OCI-LY3 (cell line): ENCODE measurements at regions not wholly inside any gene's neighbourhood (a gene's known extent, or its start where the extent isn't known, plus 50 kb on each side); places are given as distances from the start of the nearest gene placed in this dataset.

Experiments
- CTCF ChIP-seq: fragments of 200-600, 300-600 bp; sonication (generic); IDR thresholded peaks from 2 replicates; pipeline ENCODE4 v1.5.1; 2014; ENCODE audit warnings: antibody characterized with exemption, low read length, low read depth
- EZH2phosphoT487 ChIP-seq: fragments of 200-600 bp; shearing (Covaris generic); IDR thresholded peaks from 2 replicates; pipeline ENCODE4 v1.6.1; 2018; ENCODE audit warnings: antibody characterized with exemption, mixed run types, low read depth

GRCh38 chr3:72584262-72584661 lies 264.0 kb downstream of the SHQ1 start:
- TF ChIP-seq CTCF (no peak), EZH2phosphoT487 (no peak)
